ENCODE measurements at regions not wholly inside any gene's neighbourhood (a gene's known extent, or its start where the extent isn't known, plus 50 kb on each side); places are given as distances from the start of the nearest gene placed in this dataset.

- no TSS peak for BruUV-seq (replicated peaks)
- no peak overlapping the region for H2AFZ ChIP-seq (ENCODE audit: low read depth, low read length)
- no peak overlapping the region for H3K9ac ChIP-seq (ENCODE audit: insufficient read depth in 1 of 2, low read depth in 2 of 2, low read length in 2 of 2)
- WGBS (ENCODE audit: insufficient coverage, low coverage, missing lambda C conversion rate) = 0% methylated on average over 2 of the region's 2 CpGs
- no peaks in the 10 kb centered on the region for H4K20me1 ChIP-seq (replicated peaks; ENCODE audit: control insufficient read depth, insufficient read depth, low read length)
- POLR2A ChIA-PET = no interaction called here
- H3K36me3 ChIP-seq (ENCODE audit: control insufficient read depth, insufficient read depth, low read length) = no peaks in the 10 kb centered on the region
- no peak overlapping the region for H3K27ac ChIP-seq (ENCODE audit: extremely low read depth, low read depth, low read length)
- TF ChIP-seq ELK1 (CRISPR knock-in tag; IDR thresholded peaks at IDR 0.05) (no peak), ZNF740 (CRISPR knock-in tag; IDR thresholded peaks at IDR 0.05) (no peak), ZNF740 (tag; IDR thresholded peaks at IDR 0.05) (no peak), ELF4 (CRISPR knock-in tag; IDR thresholded peaks at IDR 0.05) (no peak), TCF15 (CRISPR knock-in tag; IDR thresholded peaks at IDR 0.05) (no peak), CREB5 (CRISPR knock-in tag; IDR thresholded peaks at IDR 0.05) (no peak), EP400 (IDR thresholded peaks at IDR 0.05) (no peak)
- H3K27me3 ChIP-seq (ENCODE audit: control insufficient read depth in 2 of 2, insufficient read depth in 2 of 2, low read length in 2 of 2) = no peaks in the 10 kb centered on the region
- no peaks in the 10 kb centered on the region for H3K79me2 ChIP-seq (ENCODE audit: control insufficient read depth, insufficient read depth, low read length)
- no peak overlapping the region for H3K4me2 ChIP-seq (ENCODE audit: insufficient read depth, low read length)
- H3K9me1 ChIP-seq (ENCODE audit: control insufficient read depth, insufficient read depth, low read length) = no peaks in the 10 kb centered on the region
- H3K4me3 ChIP-seq = no peak overlapping the region
- intact Hi-C loops (cut with micrococcal nuclease) (no loop called here), in situ Hi-C loops (cut with MboI) (no loop called here)
- H3K9me3 ChIP-seq (replicated peaks; ENCODE audit: control insufficient read depth, insufficient read depth, low read depth, low read length) = no peaks in the 10 kb centered on the region
- H3K4me1 ChIP-seq (replicated peaks in 1 of 2; ENCODE audit: control insufficient read depth in 2 of 2, insufficient read depth in 2 of 2, low read length in 2 of 2) = no peaks in the 10 kb centered on the region
- CTCF ChIA-PET (ENCODE audit: low intra/inter-chr PET ratio) = no interaction called here
- DNase-seq (ENCODE audit: extremely low read depth in 1 of 4, low spot score in 3 of 4) (no peak), ATAC-seq (no peak; the same call in 2 of the 3 replicates), FAIRE-seq (no peak)
These were observed 1072.6 kb upstream of the COX7C start for GRCh38 chr5:85545129-85545528.
